ENCODE measurements at regions not wholly inside any gene's neighbourhood (a gene's known extent, or its start where the extent isn't known, plus 50 kb on each side); places are given as distances from the start of the nearest gene placed in this dataset.

DNA sequence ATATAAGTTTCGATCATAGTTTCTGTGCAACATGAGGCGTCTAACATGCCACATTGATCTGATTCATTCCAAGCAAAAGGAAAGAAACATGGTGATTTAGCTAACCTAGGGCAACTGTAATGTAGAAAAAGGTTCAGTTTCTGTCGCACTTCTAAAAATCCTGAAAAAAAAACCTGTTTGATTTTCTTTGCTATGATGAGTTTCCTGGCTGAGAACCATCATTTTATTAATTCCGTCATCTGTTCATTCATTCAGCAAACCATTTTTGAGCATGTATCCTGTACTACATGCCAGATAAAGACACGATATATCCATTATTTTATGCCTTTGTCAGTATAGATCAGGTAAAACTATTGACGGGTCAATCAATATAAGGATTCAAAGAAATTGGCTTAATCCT, 932.6 kb downstream of the GALC start:
- H3K4me3 ChIP-seq (ENCODE audit: control insufficient read depth, low read depth, low read length): no peak overlapping the region
- TF ChIP-seq, protein P1, sequence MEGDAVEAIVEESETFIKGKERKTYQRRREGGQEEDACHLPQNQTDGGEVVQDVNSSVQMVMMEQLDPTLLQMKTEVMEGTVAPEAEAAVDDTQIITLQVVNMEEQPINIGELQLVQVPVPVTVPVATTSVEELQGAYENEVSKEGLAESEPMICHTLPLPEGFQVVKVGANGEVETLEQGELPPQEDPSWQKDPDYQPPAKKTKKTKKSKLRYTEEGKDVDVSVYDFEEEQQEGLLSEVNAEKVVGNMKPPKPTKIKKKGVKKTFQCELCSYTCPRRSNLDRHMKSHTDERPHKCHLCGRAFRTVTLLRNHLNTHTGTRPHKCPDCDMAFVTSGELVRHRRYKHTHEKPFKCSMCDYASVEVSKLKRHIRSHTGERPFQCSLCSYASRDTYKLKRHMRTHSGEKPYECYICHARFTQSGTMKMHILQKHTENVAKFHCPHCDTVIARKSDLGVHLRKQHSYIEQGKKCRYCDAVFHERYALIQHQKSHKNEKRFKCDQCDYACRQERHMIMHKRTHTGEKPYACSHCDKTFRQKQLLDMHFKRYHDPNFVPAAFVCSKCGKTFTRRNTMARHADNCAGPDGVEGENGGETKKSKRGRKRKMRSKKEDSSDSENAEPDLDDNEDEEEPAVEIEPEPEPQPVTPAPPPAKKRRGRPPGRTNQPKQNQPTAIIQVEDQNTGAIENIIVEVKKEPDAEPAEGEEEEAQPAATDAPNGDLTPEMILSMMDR (conservative IDR thresholded peaks at IDR 0.05; ENCODE audit: control insufficient read depth, insufficient read depth, low read depth, low read length): no peak
- DNase-seq (ENCODE audit: low read depth): no peak

DNA sequence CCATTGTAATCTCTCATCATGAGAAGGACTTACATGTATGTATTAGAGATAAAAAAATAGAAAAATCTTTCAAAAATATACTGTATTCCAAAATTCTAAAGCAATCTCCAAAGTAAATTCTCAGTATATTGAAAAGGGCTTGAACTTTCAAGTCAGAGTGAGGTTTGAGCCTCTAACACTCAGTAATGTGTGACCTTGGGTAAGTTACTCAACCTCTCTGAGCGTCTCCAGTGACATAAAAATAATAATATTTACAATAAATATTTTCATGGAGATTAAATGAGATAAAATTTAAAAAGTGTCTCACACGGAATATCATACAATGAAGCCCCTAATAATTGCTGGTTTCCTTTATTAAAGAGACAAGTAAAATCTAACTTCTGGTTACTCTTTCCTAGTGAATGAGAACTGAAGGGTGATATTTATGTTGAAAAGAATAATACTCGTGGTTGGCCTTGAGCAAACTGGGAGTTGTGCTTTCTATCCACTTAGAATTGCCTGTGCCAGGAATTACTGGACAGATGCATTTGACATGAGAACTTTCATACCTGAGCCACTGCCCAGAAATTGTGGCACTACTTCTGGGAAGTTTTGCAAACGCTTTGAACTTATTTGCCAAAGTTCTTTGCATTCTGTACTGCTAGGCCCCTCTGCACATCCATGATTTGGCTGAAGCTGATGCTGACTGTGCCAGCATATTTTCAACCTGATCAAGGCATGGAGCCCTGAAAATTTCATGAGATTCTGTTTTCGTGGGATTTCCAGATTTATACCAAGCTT, 933.7 kb downstream of the GALC start:
- TF ChIP-seq, protein P1 (conservative IDR thresholded peaks at IDR 0.05; ENCODE audit: control insufficient read depth, insufficient read depth, low read depth, low read length): no peak
- no peak overlapping the region for H3K4me3 ChIP-seq (ENCODE audit: control insufficient read depth, low read depth, low read length)
- no peak for DNase-seq (ENCODE audit: low read depth)

DNA sequence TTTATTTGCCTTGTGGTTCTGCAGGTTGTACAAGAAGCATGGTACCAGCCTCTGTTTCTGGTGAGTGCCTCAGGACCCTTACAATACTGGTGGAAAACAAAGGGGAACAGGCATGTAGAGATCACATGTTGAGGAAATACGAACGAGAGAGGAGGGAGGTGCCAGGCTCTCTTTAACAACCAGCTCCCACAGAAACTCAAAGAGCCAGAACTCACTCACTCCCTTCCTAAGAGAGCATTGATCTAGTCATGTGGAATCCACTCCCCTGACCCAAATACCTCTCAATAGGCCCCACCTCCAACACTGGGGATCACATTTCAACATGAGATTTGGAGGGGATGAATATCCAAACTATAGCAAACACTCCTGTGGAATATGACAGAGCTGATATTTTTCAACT, 938.0 kb downstream of the GALC start:
- no peak for DNase-seq (ENCODE audit: low read depth)
- H3K4me3 ChIP-seq (ENCODE audit: control insufficient read depth, low read depth, low read length): no peak overlapping the region
- TF ChIP-seq, protein P1 (conservative IDR thresholded peaks at IDR 0.05; ENCODE audit: control insufficient read depth, insufficient read depth, low read depth, low read length): no peak

DNA sequence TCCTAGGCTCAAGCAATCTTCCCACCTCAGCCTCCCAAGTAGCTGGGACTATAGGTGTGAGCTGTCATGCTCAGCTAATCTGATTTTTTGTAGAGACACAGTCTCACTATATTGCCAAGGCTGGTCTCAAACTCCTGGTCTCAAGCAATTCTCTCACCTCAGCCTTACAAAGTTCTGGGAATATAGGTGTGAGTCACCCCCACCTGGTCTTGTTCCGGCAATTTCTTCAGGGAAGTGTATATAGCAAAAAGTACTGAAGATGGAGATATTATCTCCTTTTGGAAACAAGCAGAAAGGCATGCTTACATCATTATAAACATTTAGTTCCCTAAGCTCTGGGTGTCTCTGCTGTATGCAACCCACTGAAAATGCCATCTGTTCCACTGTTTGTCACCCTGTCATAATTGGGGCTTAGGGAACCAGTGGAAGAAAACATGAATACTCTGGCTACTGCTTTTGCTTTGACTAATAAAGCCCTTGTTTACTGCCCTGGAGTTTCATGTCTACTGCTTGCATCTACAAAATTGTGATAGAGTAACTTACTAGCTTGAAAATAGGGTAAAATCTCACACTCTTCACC, 940.2 kb downstream of the GALC start:
- no peak for DNase-seq (ENCODE audit: low read depth)
- H3K4me3 ChIP-seq (ENCODE audit: control insufficient read depth, low read depth, low read length): no peak overlapping the region
- TF ChIP-seq, protein P1 (conservative IDR thresholded peaks at IDR 0.05; ENCODE audit: control insufficient read depth, insufficient read depth, low read depth, low read length): no peak

DNA sequence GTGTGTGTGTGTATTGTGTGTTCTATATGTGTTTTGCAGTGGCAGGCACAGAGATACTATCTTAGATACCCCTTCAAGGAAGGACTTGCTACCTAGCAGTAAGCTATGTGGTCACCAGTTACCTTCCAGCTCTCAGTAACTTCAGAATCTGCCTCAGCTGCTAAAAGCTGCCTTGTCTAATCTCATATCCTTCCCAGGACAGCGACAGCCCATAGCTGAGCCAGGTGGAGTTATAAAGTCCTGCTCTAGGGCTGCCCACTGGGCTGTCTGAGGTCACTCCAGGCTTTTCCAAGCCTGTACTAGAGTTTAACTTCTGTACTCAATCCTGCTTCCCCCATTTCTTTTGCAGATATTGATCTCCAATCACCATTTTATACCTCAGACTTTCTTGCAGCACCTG, 942.6 kb downstream of the GALC start:
- DNase-seq (ENCODE audit: low read depth): no peak
- TF ChIP-seq, protein P1 (conservative IDR thresholded peaks at IDR 0.05; ENCODE audit: control insufficient read depth, insufficient read depth, low read depth, low read length): no peak
- H3K4me3 ChIP-seq (ENCODE audit: control insufficient read depth, low read depth, low read length): no peak overlapping the region

DNA sequence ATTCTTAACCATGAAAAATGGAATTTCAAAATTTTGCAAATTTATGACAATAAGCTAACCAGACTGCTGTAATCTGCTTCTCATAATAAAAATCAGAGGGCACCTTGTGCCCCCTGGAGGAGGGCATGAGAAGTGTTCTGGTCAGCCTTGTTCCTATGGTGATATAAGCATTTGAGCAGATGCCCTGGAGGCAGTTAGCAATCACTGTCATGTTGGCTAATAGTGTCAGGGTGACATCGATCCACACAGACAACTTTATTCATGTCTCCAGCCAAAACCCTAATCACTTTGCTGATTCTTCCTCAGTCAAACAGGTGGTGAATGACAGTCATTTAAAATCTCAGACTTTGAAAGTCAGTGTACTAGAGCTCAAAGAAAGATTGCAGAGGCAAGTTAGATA, 943.0 kb downstream of the GALC start:
- peak; percentile 45 for DNase-seq (ENCODE audit: low read depth)
- H3K4me3 ChIP-seq (ENCODE audit: control insufficient read depth, low read depth, low read length): no peak overlapping the region
- TF ChIP-seq, protein P1 (conservative IDR thresholded peaks at IDR 0.05; ENCODE audit: control insufficient read depth, insufficient read depth, low read depth, low read length): peak; percentile 55
